GM12878 (cell line): ENCODE measurements at regions not wholly inside any gene's neighbourhood (a gene's known extent, or its start where the extent isn't known, plus 50 kb on each side); places are given as distances from the start of the nearest gene placed in this dataset.

ENCODE experiments used
- CBX5 ChIP-seq: sonication (generic); IDR thresholded peaks from 2 replicates; pipeline ENCODE4 v1.6.1; 2016; ENCODE audit warnings: low read depth, moderate library complexity, mild to moderate bottlenecking, inconsistent platforms
- FOXM1 ChIP-seq: IDR thresholded peaks from 2 replicates; pipeline ENCODE4 v1.6.1; 2012; ENCODE audit warnings: low read depth, mild to moderate bottlenecking, inconsistent platforms, low read length, moderate library complexity
- IKZF1 ChIP-seq: fragments of 450-650 bp; conservative IDR thresholded peaks from 2 replicates; pipeline ENCODE4 v1.6.1; 2017; ENCODE audit warnings: antibody characterized with exemption, mild to moderate bottlenecking
- SP1 ChIP-seq: IDR thresholded peaks from one replicate; pipeline ENCODE4 v1.6.1; 2011; ENCODE audit warnings: low read depth, low read length
- SRF ChIP-seq, 2 experiments: IDR thresholded peaks; 2 replicates each; pipeline ENCODE4 v1.6.1; 2011; ENCODE audit warnings: low read depth in 2 of 2, low read length in 2 of 2, mild to moderate bottlenecking in 1 of 2, moderate library complexity in 1 of 2
- ZNF592 ChIP-seq: fragments of 450-650 bp; IDR thresholded peaks from 2 replicates; pipeline ENCODE4 v1.6.1; 2017; ENCODE audit warnings: mild to moderate bottlenecking, moderate library complexity
- ZNF687 ChIP-seq: fragments of 450-650 bp; IDR thresholded peaks from 2 replicates; pipeline ENCODE4 v1.6.1; 2017; ENCODE audit warnings: mild to moderate bottlenecking, moderate library complexity

GRCh38 chr3:31053299-31053698 lies 158.8 kb upstream of the GADL1 start (continued):
- TF ChIP-seq ZNF592: no peak
- TF ChIP-seq FOXM1: no peak
- no peak for TF ChIP-seq SRF (IDR thresholded peaks at IDR 0.05; ENCODE audit: low read depth in 2 of 2, low read length in 2 of 2)
- TF ChIP-seq ZNF687: no peak
- TF ChIP-seq CBX5: no peak
- no peak for TF ChIP-seq IKZF1
- no peak for TF ChIP-seq SP1
- TF ChIP-seq, all 136 proteins: peak for 0
